ENCODE measurements at regions not wholly inside any gene's neighbourhood (a gene's known extent, or its start where the extent isn't known, plus 50 kb on each side); places are given as distances from the start of the nearest gene placed in this dataset.

DNA sequence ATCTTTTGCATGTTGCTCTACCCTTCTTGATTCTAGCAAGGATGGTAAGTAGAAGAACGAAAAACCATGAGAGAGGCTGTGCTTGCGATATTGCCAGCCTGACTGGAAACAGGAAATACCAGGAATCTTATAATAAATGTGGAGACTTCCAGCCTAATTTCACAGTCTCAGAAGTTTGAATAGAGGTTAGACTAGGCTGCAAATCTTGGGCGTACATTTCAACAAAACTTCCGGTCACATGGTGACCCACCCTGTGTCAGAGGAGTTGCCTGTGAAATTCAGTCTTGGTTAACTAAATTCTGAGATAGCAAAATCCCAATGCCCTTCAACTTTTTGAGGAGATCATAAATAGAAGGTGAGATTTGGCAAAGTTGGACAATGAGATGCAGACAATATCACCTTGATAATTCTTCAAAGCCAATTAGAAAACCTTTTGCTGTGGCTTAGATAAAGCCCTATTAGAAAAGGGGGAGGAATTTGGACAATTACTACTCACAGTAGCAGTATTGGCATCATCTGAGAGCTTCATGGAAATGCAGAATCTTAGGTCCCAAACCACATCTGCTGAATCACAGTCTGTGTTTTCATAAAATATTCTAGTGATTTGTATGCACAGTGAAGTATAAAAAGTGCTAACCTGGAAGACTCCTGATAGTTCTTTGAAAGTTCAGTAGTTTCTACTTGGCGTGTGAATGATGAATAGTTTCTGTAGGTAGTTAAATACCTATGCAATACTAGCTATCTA, 262.0 kb upstream of the JAG1 start:
- TF ChIP-seq POLR2A (IDR thresholded peaks at IDR 0.05), result no peak
- TF ChIP-seq, protein P1, sequence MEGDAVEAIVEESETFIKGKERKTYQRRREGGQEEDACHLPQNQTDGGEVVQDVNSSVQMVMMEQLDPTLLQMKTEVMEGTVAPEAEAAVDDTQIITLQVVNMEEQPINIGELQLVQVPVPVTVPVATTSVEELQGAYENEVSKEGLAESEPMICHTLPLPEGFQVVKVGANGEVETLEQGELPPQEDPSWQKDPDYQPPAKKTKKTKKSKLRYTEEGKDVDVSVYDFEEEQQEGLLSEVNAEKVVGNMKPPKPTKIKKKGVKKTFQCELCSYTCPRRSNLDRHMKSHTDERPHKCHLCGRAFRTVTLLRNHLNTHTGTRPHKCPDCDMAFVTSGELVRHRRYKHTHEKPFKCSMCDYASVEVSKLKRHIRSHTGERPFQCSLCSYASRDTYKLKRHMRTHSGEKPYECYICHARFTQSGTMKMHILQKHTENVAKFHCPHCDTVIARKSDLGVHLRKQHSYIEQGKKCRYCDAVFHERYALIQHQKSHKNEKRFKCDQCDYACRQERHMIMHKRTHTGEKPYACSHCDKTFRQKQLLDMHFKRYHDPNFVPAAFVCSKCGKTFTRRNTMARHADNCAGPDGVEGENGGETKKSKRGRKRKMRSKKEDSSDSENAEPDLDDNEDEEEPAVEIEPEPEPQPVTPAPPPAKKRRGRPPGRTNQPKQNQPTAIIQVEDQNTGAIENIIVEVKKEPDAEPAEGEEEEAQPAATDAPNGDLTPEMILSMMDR (IDR thresholded peaks at IDR 0.05), result no peak

Data from uterus (tissue), 2 donors.